ENCODE measurements at regions not wholly inside any gene's neighbourhood (a gene's known extent, or its start where the extent isn't known, plus 50 kb on each side); places are given as distances from the start of the nearest gene placed in this dataset.

- TF ChIP-seq, protein P1, sequence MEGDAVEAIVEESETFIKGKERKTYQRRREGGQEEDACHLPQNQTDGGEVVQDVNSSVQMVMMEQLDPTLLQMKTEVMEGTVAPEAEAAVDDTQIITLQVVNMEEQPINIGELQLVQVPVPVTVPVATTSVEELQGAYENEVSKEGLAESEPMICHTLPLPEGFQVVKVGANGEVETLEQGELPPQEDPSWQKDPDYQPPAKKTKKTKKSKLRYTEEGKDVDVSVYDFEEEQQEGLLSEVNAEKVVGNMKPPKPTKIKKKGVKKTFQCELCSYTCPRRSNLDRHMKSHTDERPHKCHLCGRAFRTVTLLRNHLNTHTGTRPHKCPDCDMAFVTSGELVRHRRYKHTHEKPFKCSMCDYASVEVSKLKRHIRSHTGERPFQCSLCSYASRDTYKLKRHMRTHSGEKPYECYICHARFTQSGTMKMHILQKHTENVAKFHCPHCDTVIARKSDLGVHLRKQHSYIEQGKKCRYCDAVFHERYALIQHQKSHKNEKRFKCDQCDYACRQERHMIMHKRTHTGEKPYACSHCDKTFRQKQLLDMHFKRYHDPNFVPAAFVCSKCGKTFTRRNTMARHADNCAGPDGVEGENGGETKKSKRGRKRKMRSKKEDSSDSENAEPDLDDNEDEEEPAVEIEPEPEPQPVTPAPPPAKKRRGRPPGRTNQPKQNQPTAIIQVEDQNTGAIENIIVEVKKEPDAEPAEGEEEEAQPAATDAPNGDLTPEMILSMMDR (IDR thresholded peaks at IDR 0.05; ENCODE audit: low read depth, low read length), result peak; percentile 85
- TF ChIP-seq EZH2phosphoT487 (IDR thresholded peaks at IDR 0.05; ENCODE audit: low read depth), result no peak
These were observed 904.8 kb upstream of the PCDH20 start for GRCh38 chr13:62320129-62321108.
